ENCODE measurements at regions not wholly inside any gene's neighbourhood (a gene's known extent, or its start where the extent isn't known, plus 50 kb on each side); places are given as distances from the start of the nearest gene placed in this dataset.

DNA sequence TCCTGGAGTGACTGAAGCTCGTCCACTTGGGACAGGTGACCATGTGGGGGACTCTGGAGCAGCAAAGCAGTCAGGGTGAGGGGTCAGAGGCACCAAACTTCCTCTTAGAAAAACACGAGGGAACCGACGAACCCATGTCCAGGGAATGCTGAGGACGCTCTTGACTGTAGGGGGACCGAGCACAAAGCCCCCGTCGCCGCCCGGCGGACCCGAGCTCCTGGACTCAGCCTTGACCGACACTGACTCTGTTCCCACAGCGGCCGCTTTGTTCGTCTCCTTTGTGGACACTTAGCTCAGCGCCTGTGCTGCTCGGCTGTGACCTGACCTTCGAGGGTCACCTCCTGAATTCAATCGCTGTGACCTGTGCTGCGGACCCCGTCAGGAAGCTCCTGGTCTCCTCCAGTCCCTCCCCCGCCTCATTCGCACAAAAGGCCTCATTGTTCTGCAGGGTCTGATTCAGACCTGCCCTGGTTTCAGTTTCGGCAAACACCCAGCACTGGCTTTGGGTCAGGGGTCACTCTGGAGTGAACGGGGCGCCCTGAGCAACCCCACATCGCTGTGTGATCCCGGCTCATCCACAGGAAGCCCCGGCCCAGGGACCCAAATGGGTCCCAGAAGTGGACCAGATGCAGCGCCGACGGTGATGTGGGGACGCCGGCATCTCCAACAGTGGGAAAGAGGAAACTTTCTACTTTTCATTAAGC, 454.8 kb downstream of the PREX1 start (continued):
- TF ChIP-seq ZNF543 (CRISPR knock-in tag; IDR thresholded peaks at IDR 0.05) (peak; percentile 95), TAF1 (CRISPR knock-in tag; IDR thresholded peaks at IDR 0.05) (peak; percentile 44; the same call in 1 of the 2 replicates), ZNF580 (CRISPR knock-in tag; IDR thresholded peaks at IDR 0.05; ENCODE audit: borderline replicate concordance, low read depth) (peak; percentile 99), ZSCAN21 (CRISPR knock-in tag; IDR thresholded peaks at IDR 0.05; ENCODE audit: borderline replicate concordance) (peak; percentile 95; the same call in 1 of the 2 replicates), ZNF607 (CRISPR knock-in tag; IDR thresholded peaks at IDR 0.05; ENCODE audit: borderline replicate concordance) (peak; percentile 42; the same call in 1 of the 2 replicates), ZNF577 (CRISPR knock-in tag; IDR thresholded peaks at IDR 0.05; ENCODE audit: borderline replicate concordance, low read depth) (0 out of 2 replicates have a peak, but pooled peaks have one; percentile 62), TEAD2 (CRISPR knock-in tag; IDR thresholded peaks at IDR 0.05) (0 out of 2 replicates have a peak, but pooled peaks have one; percentile 43), ZBTB8A (CRISPR knock-in tag; IDR thresholded peaks at IDR 0.05; ENCODE audit: borderline replicate concordance, low read depth) (0 out of 2 replicates have a peak, but pooled peaks have one; percentile 24), ZNF225 (CRISPR knock-in tag; IDR thresholded peaks at IDR 0.05) (peak; percentile 27; the same call in 1 of the 2 replicates), ZNF101 (CRISPR knock-in tag; IDR thresholded peaks at IDR 0.05; ENCODE audit: borderline replicate concordance, low read depth) (peak; percentile 62; the same call in 1 of the 2 replicates), ZMYM2 (CRISPR knock-in tag; IDR thresholded peaks at IDR 0.05) (peak; percentile 83), WIZ (CRISPR knock-in tag; IDR thresholded peaks at IDR 0.05) (peak; percentile 63; the same call in 1 of the 2 replicates), ZNF563 (CRISPR knock-in tag; IDR thresholded peaks at IDR 0.05) (peak; percentile 79; the same call in 1 of the 2 replicates), ZNF768 (CRISPR knock-in tag; IDR thresholded peaks at IDR 0.05) (peak; percentile 82; the same call in 1 of the 2 replicates), ZNF136 (CRISPR knock-in tag; IDR thresholded peaks at IDR 0.05; ENCODE audit: low read depth) (0 out of 2 replicates have a peak, but pooled peaks have one; percentile 76), ZNF670 (CRISPR knock-in tag; IDR thresholded peaks at IDR 0.05; ENCODE audit: borderline replicate concordance) (peak; percentile 94), ZBTB20 (CRISPR knock-in tag; IDR thresholded peaks at IDR 0.05; ENCODE audit: borderline replicate concordance, low read depth) (peak; percentile 90), MTA1 (CRISPR knock-in tag; IDR thresholded peaks at IDR 0.05; ENCODE audit: borderline replicate concordance) (peak; percentile 100), ZNF800 (CRISPR knock-in tag; IDR thresholded peaks at IDR 0.05) (peak; percentile 48; the same call in 1 of the 2 replicates), ATF3 (CRISPR knock-in tag; IDR thresholded peaks at IDR 0.05) (peak; percentile 78; the same call in 1 of the 2 replicates), FIP1L1 (IDR thresholded peaks at IDR 0.05; ENCODE audit: borderline replicate concordance, insufficient read depth, low read depth, low read length) (0 out of 2 replicates have a peak, but pooled peaks have one; percentile 61), ZNF33B (CRISPR knock-in tag; IDR thresholded peaks at IDR 0.05) (peak; percentile 39; the same call in 1 of the 2 replicates), KAT8 (CRISPR knock-in tag; IDR thresholded peaks at IDR 0.05) (peak; percentile 83)
- TF ChIP-seq, protein P1, sequence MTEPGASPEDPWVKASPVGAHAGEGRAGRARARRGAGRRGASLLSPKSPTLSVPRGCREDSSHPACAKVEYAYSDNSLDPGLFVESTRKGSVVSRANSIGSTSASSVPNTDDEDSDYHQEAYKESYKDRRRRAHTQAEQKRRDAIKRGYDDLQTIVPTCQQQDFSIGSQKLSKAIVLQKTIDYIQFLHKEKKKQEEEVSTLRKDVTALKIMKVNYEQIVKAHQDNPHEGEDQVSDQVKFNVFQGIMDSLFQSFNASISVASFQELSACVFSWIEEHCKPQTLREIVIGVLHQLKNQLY (CRISPR knock-in tag; IDR thresholded peaks at IDR 0.05) = peak; percentile 82; the same call in 1 of the 2 replicates
- TF ChIP-seq, protein P2, sequence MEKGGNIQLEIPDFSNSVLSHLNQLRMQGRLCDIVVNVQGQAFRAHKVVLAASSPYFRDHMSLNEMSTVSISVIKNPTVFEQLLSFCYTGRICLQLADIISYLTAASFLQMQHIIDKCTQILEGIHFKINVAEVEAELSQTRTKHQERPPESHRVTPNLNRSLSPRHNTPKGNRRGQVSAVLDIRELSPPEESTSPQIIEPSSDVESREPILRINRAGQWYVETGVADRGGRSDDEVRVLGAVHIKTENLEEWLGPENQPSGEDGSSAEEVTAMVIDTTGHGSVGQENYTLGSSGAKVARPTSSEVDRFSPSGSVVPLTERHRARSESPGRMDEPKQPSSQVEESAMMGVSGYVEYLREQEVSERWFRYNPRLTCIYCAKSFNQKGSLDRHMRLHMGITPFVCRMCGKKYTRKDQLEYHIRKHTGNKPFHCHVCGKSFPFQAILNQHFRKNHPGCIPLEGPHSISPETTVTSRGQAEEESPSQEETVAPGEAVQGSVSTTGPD (CRISPR knock-in tag; IDR thresholded peaks at IDR 0.05) = peak; percentile 82; the same call in 1 of the 2 replicates
